ENCODE measurements at regions not wholly inside any gene's neighbourhood (a gene's known extent, or its start where the extent isn't known, plus 50 kb on each side); places are given as distances from the start of the nearest gene placed in this dataset.
A peak's percentile ranks its signal among the peaks of the same experiment; 100 is the strongest.

- Histone ChIP-seq H3K36me3 (no peaks in the 10 kb centered on the region), H3K4me3 (no peak overlapping the region), H3K27ac (no peak overlapping the region), H3K9me3 (no peaks in the 10 kb centered on the region), H3K4me1 (peaks cover 0 to 27% (median 20%) of the 10 kb centered on the region in 4 donors), H3K27me3 (no peaks in the 10 kb centered on the region)
- intact Hi-C loops (cut with DNase I), result no loop called here
- DNase-seq, result no peak
- WGBS, 2 donors, result 60 to 68% methylated on average over 2 of the region's 2 CpGs
- TF ChIP-seq POLR2AphosphoS5 (IDR thresholded peaks at IDR 0.05) (no peak), EP300 (IDR thresholded peaks at IDR 0.05) (no peak), POLR2A (IDR thresholded peaks at IDR 0.05) (no peak), CTCF (IDR thresholded peaks at IDR 0.05) (no peak)
Observed at GRCh38 chr11:109730669-109731068, 308.7 kb downstream of the C11orf87 start.

GRCh38 chr11:109731451-109731850, 309.5 kb downstream of the C11orf87 start:
- no peak overlapping the region for H3K4me3 ChIP-seq
- H3K4me1 ChIP-seq, result peaks cover 0 to 27% (median 20%) of the 10 kb centered on the region in 4 donors
- 93 to 94% methylated on average over 4 of the region's 4 CpGs for WGBS, 2 donors
- no peaks in the 10 kb centered on the region for H3K27me3 ChIP-seq
- DNase-seq, result no peak
- H3K27ac ChIP-seq, result no peak overlapping the region
- intact Hi-C loops (cut with DNase I), result no loop called here
- TF ChIP-seq POLR2AphosphoS5 (IDR thresholded peaks at IDR 0.05), result no peak
- no peak for TF ChIP-seq EP300 (IDR thresholded peaks at IDR 0.05)
- TF ChIP-seq POLR2A (IDR thresholded peaks at IDR 0.05), result no peak
- TF ChIP-seq CTCF (IDR thresholded peaks at IDR 0.05), result no peak
- no peaks in the 10 kb centered on the region for H3K36me3 ChIP-seq
- H3K9me3 ChIP-seq, result no peaks in the 10 kb centered on the region

GRCh38 chr11:109733245-109733644, 311.3 kb downstream of the C11orf87 start:
- no peaks in the 10 kb centered on the region for H3K9me3 ChIP-seq
- intact Hi-C loops (cut with DNase I), result no loop called here
- 92 to 94% methylated on average over 1 of the region's 1 CpG for WGBS, 2 donors
- TF ChIP-seq CTCF (IDR thresholded peaks at IDR 0.05), result no peak
- peak in 2 of 4 donors; percentile 36 to 44 for TF ChIP-seq POLR2AphosphoS5 (IDR thresholded peaks at IDR 0.05)
- no peak for TF ChIP-seq POLR2A (IDR thresholded peaks at IDR 0.05)
- no peak for TF ChIP-seq EP300 (IDR thresholded peaks at IDR 0.05)
- DNase-seq, result no peak
- H3K4me1 ChIP-seq, result peaks cover 0 to 27% (median 20%) of the 10 kb centered on the region in 4 donors
- no peak overlapping the region for H3K4me3 ChIP-seq
- peak overlapping the region in 2 of 4 donors; percentile 33 to 57 for H3K27ac ChIP-seq
- no peaks in the 10 kb centered on the region for H3K36me3 ChIP-seq
- H3K27me3 ChIP-seq, result no peaks in the 10 kb centered on the region

- H3K9me3 ChIP-seq, result no peaks in the 10 kb centered on the region
- peaks cover 0 to 27% (median 20%) of the 10 kb centered on the region in 4 donors for H3K4me1 ChIP-seq
- H3K27me3 ChIP-seq, result no peaks in the 10 kb centered on the region
- H3K27ac ChIP-seq, result peak overlapping the region in 1 of 4 donors; percentile 57
- no peak for DNase-seq
- 27 to 60% methylated on average over 3 of the region's 3 CpGs for WGBS, 2 donors
- no peaks in the 10 kb centered on the region for H3K36me3 ChIP-seq
- intact Hi-C loops (cut with DNase I), result no loop called here
- TF ChIP-seq POLR2AphosphoS5 (IDR thresholded peaks at IDR 0.05) (no peak), EP300 (IDR thresholded peaks at IDR 0.05) (no peak), POLR2A (IDR thresholded peaks at IDR 0.05) (no peak), CTCF (IDR thresholded peaks at IDR 0.05) (no peak)
- no peak overlapping the region for H3K4me3 ChIP-seq
Observed at GRCh38 chr11:109734566-109734965, 312.6 kb downstream of the C11orf87 start.

- Histone ChIP-seq H3K4me3 (no peak overlapping the region), H3K9me3 (no peaks in the 10 kb centered on the region), H3K4me1 (peaks cover 0 to 27% (median 20%) of the 10 kb centered on the region in 4 donors), H3K27me3 (no peaks in the 10 kb centered on the region), H3K36me3 (no peaks in the 10 kb centered on the region), H3K27ac (peak overlapping the region in 1 of 4 donors; percentile 57)
- WGBS, 2 donors, result 80 to 90% methylated on average over 2 of the region's 2 CpGs
- DNase-seq, result no peak
- TF ChIP-seq CTCF (IDR thresholded peaks at IDR 0.05) (no peak), EP300 (IDR thresholded peaks at IDR 0.05) (no peak)
- intact Hi-C loops (cut with DNase I), result no loop called here
Observed at GRCh38 chr11:109735128-109735527, 313.1 kb downstream of the C11orf87 start.
